Fibroblast of lung (primary cell): ENCODE measurements at regions not wholly inside any gene's neighbourhood (a gene's known extent, or its start where the extent isn't known, plus 50 kb on each side); places are given as distances from the start of the nearest gene placed in this dataset.

Source experiments
- DNase-seq, 2 donors: peaks; one replicate each; pipeline versions ENCODE4 v3.0.0 to v3.0.0-alpha.2; 2010; ENCODE audit warnings: low read depth in 2 of 2
- H2AFZ ChIP-seq: 2 replicates; pipeline ENCODE4 v1.5.1; 2012; ENCODE audit warnings: low read length, control low read depth, inconsistent platforms
- H3K27ac ChIP-seq: 2 replicates; pipeline ENCODE4 v1.5.1; 2011; ENCODE audit warnings: low read length, control low read depth; ENCODE audit not compliant: insufficient read depth
- H3K27me3 ChIP-seq: 2 replicates; pipeline ENCODE4 v1.5.1; 2011; ENCODE audit warnings: mild to moderate bottlenecking, low read length; ENCODE audit not compliant: control insufficient read depth, insufficient read depth
- H3K36me3 ChIP-seq: 2 replicates; pipeline ENCODE4 v1.5.1; 2011; ENCODE audit warnings: low read length; ENCODE audit not compliant: control insufficient read depth, insufficient read depth
- H3K4me1 ChIP-seq: 2 replicates; pipeline ENCODE4 v1.5.1; 2011; ENCODE audit warnings: low read length; ENCODE audit not compliant: control insufficient read depth, insufficient read depth; ENCODE audit errors: extremely low read depth
- H3K4me2 ChIP-seq: 2 replicates; pipeline ENCODE4 v1.5.1; 2011; ENCODE audit warnings: low read length, control low read depth; ENCODE audit not compliant: insufficient read depth; ENCODE audit errors: extremely low read depth
- H3K4me3 ChIP-seq, 4 experiments: fragments of 200-600 bp in 1 of 4; sonication (generic) in 1 of 4; replicated peaks in 1 of 4; 2 replicates each; pipeline ENCODE4 v1.5.1; 2011 to 2016; ENCODE audit warnings: low read length in 4 of 4, low read depth in 3 of 4, mild to moderate bottlenecking in 3 of 4, control low read depth in 2 of 4, inconsistent platforms in 1 of 4, mixed read lengths in 1 of 4; ENCODE audit not compliant: insufficient read depth in 1 of 4; ENCODE audit errors: control extremely low read depth in 1 of 4
- H3K79me2 ChIP-seq: 2 replicates; pipeline ENCODE4 v1.5.1; 2012; ENCODE audit warnings: mild to moderate bottlenecking, low read length, inconsistent platforms; ENCODE audit not compliant: control insufficient read depth, insufficient read depth
- H3K9ac ChIP-seq: 2 replicates; pipeline ENCODE4 v1.5.1; 2011; ENCODE audit warnings: mild to moderate bottlenecking, low read length, control low read depth; ENCODE audit not compliant: insufficient read depth
- H3K9me3 ChIP-seq: 2 replicates; pipeline ENCODE4 v1.5.1; 2012; ENCODE audit warnings: low read depth, low read length; ENCODE audit not compliant: control insufficient read depth, insufficient read depth
- H4K20me1 ChIP-seq: 2 replicates; pipeline ENCODE4 v1.5.1; 2011; ENCODE audit warnings: low read length; ENCODE audit not compliant: control insufficient read depth, insufficient read depth; ENCODE audit errors: extremely low read depth
- EZH2 ChIP-seq: IDR thresholded peaks from 2 replicates; pipeline ENCODE4 v1.5.1; 2012; ENCODE audit warnings: low read length, control low read depth, mild to moderate bottlenecking; ENCODE audit errors: missing control alignments
- TF ChIP-seq, protein P1 (sequence below), 2 donors: IDR thresholded peaks in 1 of 2; conservative IDR thresholded peaks in 1 of 2; 1 replicate in 1 of 2; 2 replicates in 1 of 2; pipeline ENCODE4 v1.5.1; 2011 to 2012; ENCODE audit warnings: low read length in 2 of 2, control low read depth in 1 of 2, inconsistent platforms in 1 of 2, low read depth in 1 of 2, mild to moderate bottlenecking in 1 of 2

DNA sequence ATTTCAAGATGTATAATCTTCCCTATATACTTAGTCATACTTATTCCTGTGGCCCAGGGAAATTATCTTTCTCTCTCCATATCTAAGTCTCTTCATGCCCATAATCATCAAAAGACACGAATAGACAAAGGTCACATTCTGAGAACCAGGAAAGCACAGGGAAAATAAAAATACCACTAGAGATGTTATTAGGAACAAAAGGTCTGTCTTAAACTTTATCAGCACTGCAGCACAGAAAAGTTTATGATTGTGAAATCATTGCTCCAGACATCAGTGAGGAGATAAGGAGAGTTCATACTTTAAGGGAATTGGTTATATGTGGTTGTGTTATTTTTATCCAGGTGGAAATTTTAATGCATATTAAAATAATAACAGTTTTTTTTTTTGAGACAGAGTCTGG lies 974.6 kb upstream of the CELF2 start:
- Histone ChIP-seq H3K9ac (no peak overlapping the region), H4K20me1 (no peaks in the 10 kb centered on the region), H3K4me3 (no peak overlapping the region), H3K4me1 (no peaks in the 10 kb centered on the region), H3K27ac (no peak overlapping the region), H2AFZ (no peak overlapping the region), H3K9me3 (no peaks in the 10 kb centered on the region), H3K27me3 (no peaks in the 10 kb centered on the region), H3K79me2 (no peaks in the 10 kb centered on the region), H3K36me3 (no peaks in the 10 kb centered on the region), H3K4me2 (no peak overlapping the region)
- no peak for TF ChIP-seq EZH2
- TF ChIP-seq, protein P1, sequence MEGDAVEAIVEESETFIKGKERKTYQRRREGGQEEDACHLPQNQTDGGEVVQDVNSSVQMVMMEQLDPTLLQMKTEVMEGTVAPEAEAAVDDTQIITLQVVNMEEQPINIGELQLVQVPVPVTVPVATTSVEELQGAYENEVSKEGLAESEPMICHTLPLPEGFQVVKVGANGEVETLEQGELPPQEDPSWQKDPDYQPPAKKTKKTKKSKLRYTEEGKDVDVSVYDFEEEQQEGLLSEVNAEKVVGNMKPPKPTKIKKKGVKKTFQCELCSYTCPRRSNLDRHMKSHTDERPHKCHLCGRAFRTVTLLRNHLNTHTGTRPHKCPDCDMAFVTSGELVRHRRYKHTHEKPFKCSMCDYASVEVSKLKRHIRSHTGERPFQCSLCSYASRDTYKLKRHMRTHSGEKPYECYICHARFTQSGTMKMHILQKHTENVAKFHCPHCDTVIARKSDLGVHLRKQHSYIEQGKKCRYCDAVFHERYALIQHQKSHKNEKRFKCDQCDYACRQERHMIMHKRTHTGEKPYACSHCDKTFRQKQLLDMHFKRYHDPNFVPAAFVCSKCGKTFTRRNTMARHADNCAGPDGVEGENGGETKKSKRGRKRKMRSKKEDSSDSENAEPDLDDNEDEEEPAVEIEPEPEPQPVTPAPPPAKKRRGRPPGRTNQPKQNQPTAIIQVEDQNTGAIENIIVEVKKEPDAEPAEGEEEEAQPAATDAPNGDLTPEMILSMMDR (conservative IDR thresholded peaks at IDR 0.05 in 1 of 2, IDR thresholded peaks at IDR 0.05 in 1 of 2; ENCODE audit: low read depth in 1 of 2, low read length in 2 of 2): no peak
- no peak for DNase-seq

DNA sequence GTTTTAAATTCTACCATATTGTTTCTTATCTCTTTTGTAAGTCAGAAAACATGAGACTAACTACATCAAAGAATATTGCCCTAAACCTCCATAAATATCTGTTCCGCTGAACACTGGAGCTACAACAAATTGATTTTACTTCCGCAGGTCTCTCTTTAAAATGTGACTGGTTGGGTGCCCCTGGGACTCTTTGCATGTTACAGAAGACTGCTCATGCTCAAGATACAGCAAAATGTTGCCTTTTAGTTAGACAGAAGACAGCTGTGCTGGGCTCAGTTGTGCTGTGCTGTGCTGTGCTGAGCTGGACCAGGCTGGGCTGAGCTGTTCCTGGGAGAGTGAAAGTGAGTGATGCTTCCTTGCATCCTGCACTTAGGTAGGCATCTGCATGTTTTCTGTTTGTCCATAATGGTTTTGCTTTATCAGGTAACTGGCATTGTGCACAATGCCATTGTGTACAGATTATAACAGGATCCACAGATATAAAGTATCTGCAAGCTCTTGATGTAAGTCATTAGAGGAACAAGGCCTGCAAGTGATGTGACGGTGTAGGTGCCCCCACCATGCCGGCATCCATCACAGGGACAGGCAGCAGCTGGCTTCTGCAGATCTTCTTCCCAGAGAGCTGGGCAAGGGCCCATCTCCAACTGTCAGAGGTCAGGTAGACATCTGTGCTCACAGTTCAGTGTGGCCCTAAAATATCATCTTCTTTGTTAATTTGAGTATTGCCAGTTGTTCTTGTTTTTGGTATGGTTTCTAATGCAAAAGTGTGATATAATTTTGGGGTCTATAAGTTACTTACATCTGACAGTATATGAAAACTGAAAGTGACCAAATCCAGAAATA lies 972.5 kb upstream of the CELF2 start:
- Histone ChIP-seq H3K27ac (no peak overlapping the region), H3K79me2 (no peaks in the 10 kb centered on the region), H3K9me3 (no peaks in the 10 kb centered on the region), H3K36me3 (no peaks in the 10 kb centered on the region), H3K27me3 (no peaks in the 10 kb centered on the region), H3K4me2 (no peak overlapping the region), H4K20me1 (no peaks in the 10 kb centered on the region), H3K4me1 (no peaks in the 10 kb centered on the region), H3K9ac (no peak overlapping the region), H2AFZ (no peak overlapping the region), H3K4me3 (no peak overlapping the region)
- TF ChIP-seq, protein P1 (conservative IDR thresholded peaks at IDR 0.05 in 1 of 2, IDR thresholded peaks at IDR 0.05 in 1 of 2; ENCODE audit: low read depth in 1 of 2, low read length in 2 of 2): no peak
- TF ChIP-seq EZH2: no peak
- DNase-seq: no peak

DNA sequence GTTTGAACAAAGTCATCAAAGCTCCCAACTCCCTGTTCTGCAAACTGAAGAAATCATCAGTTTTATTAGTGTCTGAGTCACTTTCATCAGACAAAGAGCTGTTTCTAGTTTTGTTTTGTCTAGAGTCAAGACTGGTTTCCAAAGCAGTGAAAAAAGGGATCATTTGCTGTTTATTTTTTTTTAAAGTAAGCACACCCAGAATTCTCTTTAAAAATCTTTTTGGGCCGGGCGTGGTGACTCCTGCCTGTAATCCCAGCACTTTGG lies 972.0 kb upstream of the CELF2 start:
- no peak for DNase-seq
- Histone ChIP-seq H3K79me2 (no peaks in the 10 kb centered on the region), H3K4me2 (no peak overlapping the region), H3K27me3 (no peaks in the 10 kb centered on the region), H3K27ac (no peak overlapping the region), H2AFZ (no peak overlapping the region), H3K9me3 (no peaks in the 10 kb centered on the region), H3K4me1 (no peaks in the 10 kb centered on the region), H3K9ac (no peak overlapping the region), H3K4me3 (no peak overlapping the region), H4K20me1 (no peaks in the 10 kb centered on the region), H3K36me3 (no peaks in the 10 kb centered on the region)
- TF ChIP-seq, protein P1 (conservative IDR thresholded peaks at IDR 0.05 in 1 of 2, IDR thresholded peaks at IDR 0.05 in 1 of 2; ENCODE audit: low read depth in 1 of 2, low read length in 2 of 2): no peak
- no peak for TF ChIP-seq EZH2
